M059J (cell line): ENCODE measurements at regions not wholly inside any gene's neighbourhood (a gene's known extent, or its start where the extent isn't known, plus 50 kb on each side); places are given as distances from the start of the nearest gene placed in this dataset.

Experiments
- DNase-seq: peaks from one replicate; pipeline ENCODE4 v3.0.0-alpha.2; 2012; ENCODE audit warnings: low read depth

DNA sequence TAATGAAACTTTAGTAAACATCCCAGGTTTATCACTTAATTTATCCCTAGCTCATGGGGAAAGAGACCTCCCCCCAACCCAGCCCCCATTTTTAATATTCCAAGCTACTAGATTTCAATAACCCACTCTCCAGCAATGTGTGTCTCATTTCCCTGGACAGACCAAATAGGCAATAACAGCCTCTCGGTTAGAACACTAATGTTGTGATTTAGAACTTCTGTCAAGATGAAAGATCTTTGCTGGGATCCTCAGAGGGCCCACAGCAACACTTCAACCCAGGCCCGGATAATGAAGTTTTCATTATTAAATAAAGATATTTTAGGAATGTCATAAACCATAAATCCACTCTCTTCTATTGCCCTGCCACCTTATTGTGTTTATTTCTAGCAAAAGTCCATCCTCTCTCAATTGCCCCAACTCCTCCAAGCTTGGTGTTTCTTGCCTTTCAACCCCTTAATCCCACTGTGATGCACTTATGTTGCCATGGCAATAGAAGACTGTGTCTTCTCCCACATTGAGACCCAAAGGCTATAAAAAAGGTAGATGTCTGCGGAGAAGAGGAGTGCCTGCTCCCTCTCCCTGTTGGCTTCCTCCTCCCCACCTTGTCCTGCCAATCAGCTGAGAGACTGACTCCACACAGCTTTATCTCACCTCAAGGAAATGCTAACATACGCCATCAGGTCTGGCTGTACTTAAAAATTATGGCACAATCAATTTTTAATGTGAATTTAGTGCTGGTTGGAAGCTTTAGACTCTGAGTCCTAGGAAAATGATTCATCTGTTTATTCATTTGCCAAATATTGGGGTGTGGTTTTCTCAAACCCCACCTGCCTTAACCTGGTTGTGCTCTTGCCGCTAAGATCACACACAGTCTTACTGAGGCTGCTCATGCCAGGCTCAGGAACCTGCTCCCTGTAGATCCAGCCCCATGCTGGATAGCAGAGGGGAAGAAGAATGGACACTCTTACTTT is 258.3 kb upstream of the CAMK1G start:
- DNase-seq: no peak

- DNase-seq: no peak
These were observed 257.4 kb upstream of the CAMK1G start for GRCh38 chr1:209326076-209326475.

DNA sequence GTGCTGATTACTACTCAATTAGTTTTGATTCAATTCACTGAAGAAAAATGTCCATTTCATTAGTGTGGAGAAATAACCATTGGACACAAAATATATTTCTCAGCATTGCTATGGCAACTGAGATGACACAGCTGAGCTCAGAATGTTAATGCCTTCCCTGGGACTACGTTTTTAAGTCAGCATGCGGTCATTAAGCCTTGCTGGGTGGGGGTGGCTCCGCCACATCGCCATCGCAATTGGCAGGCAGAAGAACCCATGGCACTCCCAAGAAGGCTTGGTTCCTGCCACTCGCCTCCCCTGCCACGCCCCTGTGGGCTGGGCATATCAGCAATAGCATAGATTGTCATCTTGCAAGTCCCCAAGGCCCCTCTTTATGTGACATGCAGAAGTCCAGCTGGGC is 256.7 kb upstream of the CAMK1G start:
- peak; percentile 9 for DNase-seq

DNA sequence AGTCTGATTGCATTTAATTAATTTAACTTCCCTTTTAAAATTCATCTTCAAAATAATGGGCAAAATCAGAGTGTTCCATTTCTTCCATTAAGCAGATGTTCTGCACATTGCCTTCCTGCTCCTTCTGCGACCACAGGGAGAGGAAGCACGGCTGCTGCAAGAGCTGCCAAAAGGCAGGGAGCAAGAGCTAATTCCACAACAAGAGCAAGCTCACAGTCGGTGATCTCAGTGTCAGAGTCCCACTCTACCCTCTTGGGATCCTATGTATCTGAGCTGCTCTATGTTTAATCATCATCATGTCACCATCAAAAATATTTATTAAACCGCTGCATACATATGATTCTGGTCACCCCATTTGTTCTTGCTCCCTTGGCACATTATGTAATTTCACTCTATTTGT is 255.3 kb upstream of the CAMK1G start:
- no peak for DNase-seq

GRCh38 chr1:209335178-209335577 is 248.3 kb upstream of the CAMK1G start:
- DNase-seq: peak; percentile 31

DNA sequence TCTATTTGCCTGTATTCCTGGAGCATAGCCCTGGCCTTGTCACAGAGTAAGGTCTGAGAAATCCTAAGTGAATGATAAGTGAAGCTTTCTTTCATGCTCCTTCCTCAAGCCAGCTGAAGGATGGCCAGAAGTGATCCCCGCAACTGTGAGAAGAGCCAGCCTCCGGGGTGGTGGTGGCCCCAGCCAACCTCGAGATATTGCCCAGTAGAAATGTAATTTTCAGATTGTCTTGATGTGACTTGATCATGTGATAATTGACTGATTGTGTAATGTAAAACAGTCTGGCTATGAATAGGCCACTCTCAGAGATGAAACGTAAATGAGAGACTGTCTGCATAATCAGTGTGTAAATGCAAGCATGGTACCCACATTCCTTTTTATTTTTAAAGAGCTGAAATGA is 242.4 kb upstream of the CAMK1G start:
- no peak for DNase-seq

DNA sequence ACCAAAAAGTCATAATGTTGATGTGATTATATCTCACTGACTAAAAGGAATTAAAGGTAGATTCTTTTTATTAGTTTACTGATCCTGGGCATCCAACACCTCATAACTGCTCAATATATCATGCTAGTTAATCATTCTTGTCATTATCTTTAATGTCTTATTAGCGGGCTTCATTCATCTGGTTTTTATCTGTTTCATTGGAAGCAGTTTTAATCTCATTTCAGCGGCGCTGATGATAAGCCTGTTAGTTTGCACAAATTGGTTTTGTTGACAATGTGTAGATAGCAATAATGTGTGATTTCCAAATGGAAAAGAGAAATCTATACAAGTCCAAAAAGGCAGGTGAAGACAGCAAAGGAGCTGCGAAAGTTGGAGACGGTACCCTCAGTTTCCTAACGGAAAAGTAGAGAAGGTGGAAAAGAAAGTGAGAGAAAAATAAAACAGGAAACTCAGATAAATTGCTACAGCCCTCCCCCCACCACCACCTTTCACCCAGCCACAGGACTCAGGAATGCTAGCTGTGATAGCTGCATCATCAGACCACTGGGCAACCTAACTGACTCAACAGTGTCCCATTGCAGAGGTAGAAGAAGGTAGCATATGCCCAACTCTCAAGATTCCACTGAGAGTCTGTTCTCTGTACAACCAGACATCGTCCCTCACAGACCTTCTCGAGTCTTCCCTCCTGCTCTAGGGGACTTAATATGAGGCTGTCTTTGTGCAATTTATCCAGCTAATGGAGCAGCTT is 241.7 kb upstream of the CAMK1G start:
- DNase-seq: no peak

- DNase-seq: no peak
These were observed 240.9 kb upstream of the CAMK1G start for GRCh38 chr1:209342441-209343175.

- no peak for DNase-seq
These were observed 240.0 kb upstream of the CAMK1G start for GRCh38 chr1:209343511-209343910.

DNA sequence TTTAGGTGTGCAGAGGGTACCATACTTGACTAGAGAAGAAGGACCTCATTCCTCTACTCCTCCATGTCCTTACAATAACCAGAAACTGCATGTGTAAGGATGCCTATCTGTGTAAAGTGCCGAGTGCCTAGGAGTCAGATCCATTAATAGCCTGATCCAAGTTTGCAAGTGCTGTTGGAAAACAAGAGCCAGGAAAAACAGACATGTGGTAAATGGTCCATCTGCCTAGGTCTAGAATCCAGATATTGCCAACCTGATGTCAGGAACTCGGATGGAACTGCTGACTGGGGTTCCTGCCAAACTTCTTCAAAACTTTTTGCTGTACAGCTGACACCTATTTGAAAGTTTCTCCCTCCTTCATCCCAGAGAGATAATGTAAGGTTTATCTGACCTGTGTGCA is 239.4 kb upstream of the CAMK1G start:
- DNase-seq: no peak

DNA sequence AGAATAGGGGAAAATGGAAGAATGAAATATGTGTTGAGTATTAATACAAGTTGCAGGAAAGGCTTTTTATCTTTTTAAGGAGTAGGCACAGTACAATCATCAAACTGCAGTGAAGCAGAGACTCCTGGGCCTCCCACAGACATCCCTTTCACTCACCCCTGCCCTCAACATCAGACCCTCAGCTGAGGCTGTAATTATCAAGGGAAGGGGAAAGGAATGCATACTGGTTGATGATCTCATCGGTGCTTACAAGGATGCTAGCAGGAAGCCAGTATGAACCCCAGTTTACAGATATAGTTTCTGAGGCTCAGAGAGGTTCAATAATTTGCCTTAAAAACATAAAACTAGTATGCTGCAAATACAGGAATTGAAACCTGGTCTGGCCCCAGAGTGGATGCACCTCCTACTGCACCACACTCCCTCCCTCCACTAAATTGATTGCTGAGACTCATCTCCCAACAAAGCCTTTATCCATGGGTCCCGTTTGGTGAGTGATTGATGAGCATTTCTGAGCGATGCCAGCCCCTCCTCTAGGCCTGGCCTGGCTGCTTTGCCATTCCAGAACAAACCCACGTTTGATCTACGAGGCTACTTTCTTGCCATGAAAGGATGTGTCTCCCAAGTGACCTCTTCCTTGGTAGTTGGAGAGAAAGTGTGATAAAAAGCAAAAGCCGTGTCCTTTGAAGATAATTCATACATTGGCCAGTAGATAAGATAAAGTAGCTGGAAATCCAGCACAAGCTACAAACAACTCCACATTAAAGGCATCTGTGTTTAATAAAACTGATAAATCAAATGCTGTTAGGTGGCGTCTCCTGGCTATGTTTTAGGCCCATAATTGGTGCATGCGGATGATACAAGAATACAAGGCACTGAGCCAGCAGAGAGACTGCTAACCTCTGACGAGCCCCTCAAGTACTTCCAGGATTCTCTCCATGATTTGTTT is 233.9 kb upstream of the CAMK1G start:
- DNase-seq: peak; percentile 67

GRCh38 chr1:209353053-209353452 is 230.5 kb upstream of the CAMK1G start:
- no peak for DNase-seq

GRCh38 chr1:209354111-209354839 is 229.2 kb upstream of the CAMK1G start:
- peak; percentile 92 for DNase-seq

- DNase-seq: no peak
These were observed 228.7 kb upstream of the CAMK1G start for GRCh38 chr1:209354840-209355165.

- no peak for DNase-seq
These were observed 228.1 kb upstream of the CAMK1G start for GRCh38 chr1:209355415-209355814.

- DNase-seq: peak; percentile 55
These were observed 226.5 kb upstream of the CAMK1G start for GRCh38 chr1:209356976-209357377.

GRCh38 chr1:209363112-209363511 is 220.4 kb upstream of the CAMK1G start:
- no peak for DNase-seq

DNA sequence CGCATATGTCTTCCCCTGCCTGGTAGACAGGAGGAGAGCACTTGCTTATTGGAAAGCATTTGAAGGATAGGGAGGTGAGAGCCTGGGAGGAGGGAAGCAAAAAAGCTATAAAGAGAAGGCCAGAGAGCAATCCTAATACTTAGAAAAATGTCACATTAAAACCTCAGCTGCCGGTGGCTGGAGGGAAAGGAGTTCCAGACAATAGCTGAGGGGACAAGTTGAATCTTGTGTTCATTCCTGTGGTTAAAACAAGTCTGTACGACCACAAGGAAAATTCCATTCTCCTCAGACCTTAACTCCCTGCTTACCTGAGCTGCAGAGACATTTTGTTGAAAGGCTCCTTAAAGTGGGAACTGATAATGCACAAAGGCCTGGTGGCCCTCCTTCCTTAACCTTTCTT is 218.8 kb upstream of the CAMK1G start:
- DNase-seq: peak; percentile 87

- peak; percentile 65 for DNase-seq
These were observed 216.3 kb upstream of the CAMK1G start for GRCh38 chr1:209367061-209367772.
